GM19025 (cell line): ENCODE measurements at regions not wholly inside any gene's neighbourhood (a gene's known extent, or its start where the extent isn't known, plus 50 kb on each side); places are given as distances from the start of the nearest gene placed in this dataset.
"Not testable (repeated sequence)": the region's sequence is repeated elsewhere in the genome, so short reads cannot be mapped to it uniquely, and the experiment has no call there.

Experiments used
- ATAC-seq: cut with Tn5 transposase; IDR thresholded peaks from one replicate; pipeline ENCODE4 v1.9.1; 2021; ENCODE audit warnings: mild to moderate bottlenecking, low read depth, moderate library complexity; ENCODE audit not compliant: unreplicated experiment

DNA sequence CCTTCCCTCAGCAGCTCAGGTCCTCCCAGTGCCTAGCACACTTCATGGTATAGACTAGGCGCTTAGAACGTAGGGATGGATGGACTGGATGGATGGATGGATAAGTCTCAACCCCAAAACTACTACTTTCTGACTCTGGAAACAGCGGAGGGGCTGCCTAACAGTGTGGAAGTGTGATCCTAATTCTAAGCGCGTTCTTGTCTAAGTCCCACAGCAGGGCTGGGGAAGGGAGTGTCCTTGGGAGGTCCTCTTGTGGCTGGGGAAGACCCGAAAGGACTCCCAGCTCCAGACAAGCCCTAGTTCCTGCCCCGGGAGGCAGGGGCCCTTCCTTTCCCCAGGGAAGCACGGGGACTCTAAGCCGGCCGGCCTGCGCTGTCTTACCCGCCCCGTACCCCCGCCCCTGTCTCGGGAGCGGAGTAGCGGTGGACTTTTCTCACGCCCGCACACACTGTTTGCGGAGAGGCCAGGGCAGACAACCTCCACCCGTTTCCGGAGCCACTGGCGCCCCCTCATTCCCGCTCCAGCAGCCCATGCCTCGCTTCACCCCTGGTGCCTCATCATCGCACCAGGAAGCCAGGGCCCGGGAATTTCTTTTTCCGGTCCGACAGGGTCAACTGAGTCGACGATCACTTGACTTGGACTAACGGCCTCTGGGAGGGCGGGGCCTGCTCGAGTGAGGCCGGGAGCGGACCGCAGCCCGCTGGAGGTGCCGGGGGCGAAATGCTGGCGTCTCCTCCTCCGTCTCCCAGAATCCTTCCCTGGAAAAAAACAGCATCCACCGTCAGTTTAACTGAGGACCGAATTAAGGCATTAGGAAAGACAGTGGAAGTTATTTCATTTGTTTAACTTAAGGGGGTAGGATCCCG is 133.3 kb downstream of the TBC1D2B start:
- ATAC-seq, result no peak

DNA sequence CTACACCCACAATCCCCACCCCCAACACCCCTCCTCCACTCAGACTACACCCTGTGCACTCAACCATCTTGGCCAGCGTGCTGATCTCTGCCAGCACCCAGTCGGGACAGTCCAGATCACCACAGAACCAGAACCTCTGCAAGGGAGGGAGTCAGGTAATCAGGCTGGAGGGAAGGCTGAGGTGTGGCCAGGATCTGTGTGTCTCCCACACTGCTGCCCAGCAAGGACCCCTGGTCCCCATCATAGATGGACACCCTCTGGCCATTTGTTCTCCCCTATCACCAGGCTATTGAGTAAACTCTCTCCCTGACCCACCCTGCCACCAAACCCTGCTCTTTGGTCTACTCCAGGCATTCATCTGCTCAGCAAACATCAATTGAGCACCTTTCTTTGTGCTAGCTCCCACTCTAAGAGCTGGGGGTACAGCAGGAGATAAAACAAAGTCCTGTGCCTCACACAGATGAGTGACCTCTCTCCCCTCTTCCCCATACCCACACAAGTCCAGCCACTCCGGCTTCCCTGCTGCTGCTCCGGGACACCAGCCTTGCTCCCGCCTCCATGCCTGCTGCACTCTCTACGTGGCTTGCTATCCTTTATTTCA is 134.8 kb downstream of the TBC1D2B start:
- ATAC-seq, result no peak

DNA sequence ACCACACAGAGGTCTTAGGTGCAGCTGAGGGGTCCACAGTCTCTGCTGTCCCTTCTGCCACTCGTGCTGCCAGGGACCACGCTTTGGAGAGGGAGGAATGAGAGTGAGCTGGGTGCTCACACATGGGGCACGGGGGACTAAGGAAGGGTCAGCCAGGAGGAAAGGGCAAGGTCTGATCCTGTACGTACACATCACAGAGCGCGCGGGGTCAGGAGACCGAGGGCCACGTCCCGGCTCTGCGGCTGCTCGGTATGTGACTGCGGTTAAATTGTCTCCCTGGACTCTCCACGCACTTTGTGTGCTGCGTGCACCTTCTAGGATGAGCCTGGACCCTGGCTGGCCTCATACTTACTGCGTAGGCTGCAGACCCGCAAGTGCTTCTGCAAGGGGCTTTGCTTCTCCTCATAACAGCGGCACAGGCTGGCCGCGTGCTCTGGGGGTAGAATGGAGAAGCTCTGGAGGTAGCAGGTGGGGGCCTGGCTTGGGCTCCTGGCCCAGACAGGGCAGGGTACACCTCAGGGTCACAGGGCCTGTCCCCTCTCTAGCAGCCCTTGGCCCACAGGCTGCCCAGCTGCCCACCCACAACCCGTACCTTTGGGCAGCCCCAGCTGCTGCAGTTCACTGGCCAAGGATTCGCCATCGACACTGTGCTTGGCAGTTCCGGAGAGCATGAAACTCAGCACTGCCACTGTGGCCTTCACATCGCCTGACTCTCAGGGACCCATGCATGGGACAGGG is 136.3 kb downstream of the TBC1D2B start:
- ATAC-seq, result not testable (repeated sequence)

DNA sequence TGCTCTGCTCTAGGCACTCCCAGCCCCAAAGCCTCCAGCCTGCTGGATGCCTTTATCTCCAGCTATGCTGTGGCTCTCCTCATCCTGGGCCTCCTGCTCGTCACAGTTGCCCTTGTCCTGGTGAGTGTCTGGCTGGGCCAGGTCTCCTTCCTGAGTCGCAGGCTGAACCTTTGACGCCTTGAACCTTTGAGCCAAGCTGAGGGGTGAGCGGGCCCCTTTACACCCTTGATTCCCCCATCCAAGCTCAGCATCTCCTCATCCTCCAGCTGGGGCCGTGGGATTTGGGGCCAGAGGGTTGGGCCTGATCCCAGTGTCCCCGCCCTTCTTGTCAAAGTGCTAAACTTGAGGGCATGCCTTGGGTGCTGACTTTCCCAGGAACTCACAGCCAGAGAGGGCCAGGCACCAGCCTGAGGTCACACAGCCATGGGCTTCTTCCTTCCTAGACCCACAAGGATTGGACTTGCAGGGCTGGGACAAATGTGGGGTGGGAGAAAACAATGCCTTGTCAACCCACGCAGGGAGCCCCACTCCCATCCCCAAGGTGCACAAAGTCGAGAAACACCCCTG is 137.0 kb downstream of the TBC1D2B start:
- no peak for ATAC-seq

DNA sequence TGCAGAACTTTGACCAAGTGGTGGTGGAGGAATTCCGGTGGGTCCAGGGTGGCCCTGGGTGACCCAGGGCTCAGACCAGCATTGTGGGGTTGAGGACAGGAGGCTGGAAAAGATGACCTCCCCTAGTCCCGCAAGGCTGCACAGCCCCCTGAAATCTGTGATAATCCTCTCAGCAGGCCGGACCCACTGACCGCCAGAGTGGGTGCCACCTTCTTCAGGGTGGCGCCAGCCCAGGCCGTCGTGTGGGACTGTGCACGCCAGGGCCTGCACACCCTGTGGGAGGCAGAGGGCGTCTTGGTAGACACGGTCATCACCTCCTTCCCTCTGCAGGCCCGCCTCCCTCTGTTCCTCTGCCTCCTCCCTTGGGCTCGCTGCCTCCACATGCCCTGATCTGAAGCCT is 137.7 kb downstream of the TBC1D2B start:
- no peak for ATAC-seq

DNA sequence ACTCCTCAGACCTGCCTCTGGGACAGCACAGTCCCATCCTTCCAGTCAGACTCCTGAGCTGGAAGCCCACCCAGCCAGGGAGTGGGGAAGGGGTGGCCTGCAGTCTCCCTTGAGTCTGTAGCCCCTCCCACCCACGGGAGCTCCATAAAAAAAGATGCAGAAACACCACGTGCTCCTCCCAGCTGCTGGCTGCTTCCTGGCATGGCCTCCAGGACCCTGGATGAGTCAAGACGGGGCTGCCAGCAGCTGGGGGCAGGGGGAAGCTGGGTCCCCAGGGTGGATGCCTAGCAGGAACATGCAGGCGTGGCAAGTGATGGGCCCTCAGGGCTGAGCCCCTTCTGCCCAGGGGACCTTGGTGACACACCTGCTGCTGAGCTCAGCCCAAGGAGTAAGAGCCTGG is 138.5 kb downstream of the TBC1D2B start:
- not testable (repeated sequence) for ATAC-seq

DNA sequence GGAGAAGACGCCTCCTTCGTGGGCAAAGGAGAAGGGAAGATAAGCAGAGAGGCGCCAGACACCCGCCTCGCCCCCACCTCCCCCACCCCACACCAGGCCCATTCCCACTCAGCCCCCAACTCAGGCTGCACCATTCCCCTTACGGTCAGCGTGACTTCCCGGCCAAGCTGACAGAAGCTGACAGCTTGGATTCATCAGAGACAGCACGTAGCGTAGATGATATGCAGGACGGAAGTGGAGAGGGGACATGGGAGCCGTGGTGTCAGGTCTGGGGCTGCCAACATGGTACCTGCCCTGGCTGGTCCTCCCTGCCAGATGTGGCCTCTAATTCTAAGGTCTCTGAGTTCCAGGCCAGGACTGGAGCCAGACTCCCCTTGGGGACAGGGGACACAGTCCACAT is 139.0 kb downstream of the TBC1D2B start:
- ATAC-seq, result not testable (repeated sequence)

DNA sequence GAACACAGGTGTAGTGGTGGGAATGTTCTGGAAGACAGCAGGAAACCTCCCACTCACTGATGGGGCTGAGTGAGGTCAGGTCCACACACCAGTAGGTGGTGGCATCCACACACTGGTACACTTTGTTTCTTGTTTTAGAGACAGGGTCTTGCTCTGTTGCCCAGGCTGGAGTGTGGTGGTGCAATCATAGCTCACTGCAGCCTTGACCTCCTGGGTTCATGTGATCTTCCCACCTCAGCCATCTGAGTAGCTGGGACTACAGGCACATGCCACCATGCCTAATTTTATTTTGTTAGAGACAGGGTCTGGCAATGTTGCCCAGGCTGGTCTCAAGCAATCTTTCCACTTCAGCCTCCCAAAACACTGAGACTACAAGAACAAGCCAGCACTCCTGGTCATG is 140.9 kb downstream of the TBC1D2B start:
- not testable (repeated sequence) for ATAC-seq

DNA sequence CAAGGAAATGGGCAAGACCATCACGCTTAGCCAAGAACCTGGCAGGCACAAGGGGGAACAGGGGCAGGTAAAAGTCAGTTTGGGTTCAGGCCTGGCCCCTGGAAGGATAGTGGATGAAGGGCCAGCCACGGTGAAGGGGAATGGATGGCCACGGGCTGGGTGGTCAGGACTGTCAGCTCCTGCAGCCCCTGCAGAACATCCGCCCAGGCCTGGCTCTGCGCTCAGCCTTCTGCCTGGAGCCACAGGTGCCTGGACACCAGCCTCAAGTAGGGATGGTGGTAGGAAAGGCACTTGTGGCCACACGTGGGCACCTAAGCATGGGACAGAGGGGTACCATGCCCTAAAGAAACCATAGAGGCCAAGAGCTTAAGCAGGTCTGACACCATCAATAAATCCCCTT is 143.0 kb downstream of the TBC1D2B start:
- not testable (repeated sequence) for ATAC-seq

DNA sequence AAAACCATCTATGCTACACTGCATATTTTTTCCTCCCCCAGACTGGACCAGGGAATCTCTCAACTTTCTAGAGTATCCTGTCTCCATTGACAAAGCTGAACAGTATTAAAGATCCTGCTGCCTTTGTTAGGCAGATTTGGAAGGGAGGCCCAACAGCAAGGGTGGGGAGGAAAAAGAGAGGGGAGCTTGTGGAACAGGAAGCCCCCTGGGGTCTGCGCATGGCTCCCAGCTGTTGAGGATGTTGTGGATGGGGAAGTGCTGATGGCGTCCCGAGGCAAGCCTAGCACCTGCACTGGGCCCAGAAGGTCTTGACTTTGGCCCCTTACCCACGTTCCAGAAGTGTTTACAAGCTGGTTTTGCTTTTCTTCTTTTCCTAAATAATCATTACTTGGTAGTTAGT is 146.6 kb downstream of the TBC1D2B start:
- ATAC-seq, result not testable (repeated sequence)

DNA sequence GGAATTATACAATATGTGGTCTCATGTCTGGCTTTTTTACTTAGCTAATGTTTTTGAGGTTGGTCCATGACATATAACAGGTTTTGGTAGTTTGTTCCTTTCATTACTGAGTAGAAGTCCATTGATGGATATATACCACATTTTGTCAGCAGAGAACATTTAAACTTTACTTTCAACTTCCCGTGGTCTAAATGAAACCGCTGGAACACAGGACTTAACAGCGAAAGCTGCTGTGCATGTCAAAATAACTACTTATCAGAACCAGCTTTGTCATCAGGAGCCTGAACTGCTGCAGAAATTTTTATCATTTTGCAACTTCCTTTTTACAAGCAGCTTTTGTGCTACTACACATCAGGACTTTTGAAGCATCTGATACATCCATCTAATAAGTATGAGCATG is 147.0 kb downstream of the TBC1D2B start:
- not testable (repeated sequence) for ATAC-seq

DNA sequence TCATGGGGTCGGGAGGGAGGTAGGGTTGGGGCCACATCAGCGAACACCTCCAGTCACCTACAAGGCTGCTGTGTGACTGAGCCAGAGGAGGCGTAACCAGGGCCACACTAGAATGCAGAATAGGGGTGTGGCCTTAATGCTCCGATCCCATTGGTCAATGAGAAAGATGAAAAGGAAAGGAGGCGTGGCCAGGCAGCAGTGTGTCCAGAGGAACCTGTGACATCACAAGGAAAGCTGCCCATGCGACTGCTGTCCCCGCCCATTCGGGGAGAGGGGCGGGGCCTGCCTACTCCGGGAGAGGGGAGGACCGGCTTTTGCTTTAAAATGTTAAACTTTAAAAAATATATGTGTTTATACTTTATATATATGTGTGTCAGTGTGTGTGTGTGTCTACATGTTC is 150.7 kb downstream of the TBC1D2B start:
- not testable (repeated sequence) for ATAC-seq

DNA sequence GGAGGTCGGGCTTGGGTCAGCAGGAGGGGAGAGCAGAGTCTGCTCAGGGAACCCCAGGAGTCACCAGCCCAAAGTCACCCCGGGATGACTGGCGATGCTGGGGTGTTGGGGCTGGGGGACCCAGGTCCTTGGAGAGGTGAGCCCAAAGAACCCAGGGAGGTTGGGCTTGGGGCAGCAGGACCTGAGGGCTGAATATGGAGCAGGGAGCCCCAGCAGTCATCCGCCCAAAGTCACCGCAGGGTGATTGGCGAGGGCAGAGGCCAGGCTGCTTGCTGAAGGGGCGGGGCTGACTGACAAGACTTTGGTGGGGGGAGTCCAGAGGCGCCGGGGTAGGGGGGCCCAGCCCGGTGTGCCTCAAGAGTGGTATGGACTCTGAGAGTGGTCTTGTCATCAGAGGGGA is 151.2 kb downstream of the TBC1D2B start:
- ATAC-seq, result not testable (repeated sequence)

DNA sequence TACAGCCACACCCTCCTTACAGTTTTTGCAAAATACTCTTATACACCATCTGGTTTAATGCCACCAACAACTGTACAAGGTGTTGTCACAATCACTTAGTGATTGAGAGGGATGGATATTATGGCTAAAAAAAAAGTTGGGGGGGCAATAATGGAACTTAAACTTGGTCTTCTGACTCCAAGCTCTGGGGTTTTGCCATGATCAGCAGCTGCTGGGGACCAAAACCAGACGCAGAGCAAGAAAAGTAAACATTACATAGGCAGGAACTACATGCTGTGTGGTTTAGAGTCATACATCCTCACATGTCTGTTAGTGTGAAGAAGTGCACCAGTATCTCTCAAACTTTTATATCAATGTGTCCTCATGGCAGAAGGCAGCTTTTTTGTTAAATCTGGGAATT is 152.4 kb downstream of the TBC1D2B start:
- ATAC-seq, result not testable (repeated sequence)

DNA sequence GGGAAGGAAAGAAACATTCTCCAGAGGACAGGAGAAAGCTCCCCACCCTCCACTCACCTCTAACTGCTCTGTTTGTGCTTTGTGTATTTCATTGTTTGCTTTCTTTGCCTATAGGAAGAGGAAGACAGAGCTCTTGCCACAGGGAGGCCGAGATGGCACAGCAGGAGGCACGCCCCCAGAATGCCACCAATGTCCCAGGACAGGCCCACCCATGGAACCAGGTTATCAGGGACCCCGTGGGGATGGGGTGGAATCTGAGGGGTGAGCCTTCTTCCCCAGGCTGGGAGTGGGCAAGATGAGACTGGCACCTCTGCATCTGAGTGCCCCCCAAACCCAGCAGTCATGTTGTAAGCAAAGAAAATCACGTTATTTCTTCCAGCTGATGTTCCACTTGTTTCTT is 155.8 kb downstream of the TBC1D2B start:
- no peak for ATAC-seq

DNA sequence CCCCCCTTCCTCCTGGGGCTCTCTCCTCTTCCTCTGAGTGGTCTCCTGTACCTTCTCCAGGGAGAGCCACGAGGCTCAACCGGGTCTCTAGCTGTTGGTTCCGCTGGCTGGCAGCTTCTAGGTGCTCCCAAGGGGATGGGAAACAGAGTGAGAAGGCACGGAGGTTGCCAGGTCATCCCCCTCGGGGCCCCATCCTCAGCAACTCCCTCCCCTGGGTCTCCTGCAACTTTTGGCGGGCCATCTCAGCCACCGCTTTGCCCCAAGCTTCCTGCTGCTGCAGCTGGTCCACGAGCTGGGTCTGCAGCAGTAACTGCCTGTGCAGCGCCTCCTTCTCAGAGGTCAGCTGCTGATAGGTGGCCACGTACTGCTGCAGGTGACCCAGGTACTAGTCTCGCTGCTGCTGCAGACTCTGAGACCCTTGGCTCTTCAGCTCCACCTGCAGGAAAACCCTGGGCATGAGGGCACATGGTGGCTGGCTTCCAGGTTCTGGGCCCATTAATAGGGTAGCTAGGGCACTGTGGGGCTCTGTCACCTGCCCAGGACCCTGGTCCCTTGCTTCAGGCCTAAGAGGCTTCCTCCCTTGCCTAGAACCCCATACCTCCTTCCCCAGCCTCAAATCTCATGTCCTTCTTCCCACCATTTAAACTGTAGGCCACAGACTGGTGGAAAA is 160.4 kb downstream of the TBC1D2B start:
- ATAC-seq, result not testable (repeated sequence)

DNA sequence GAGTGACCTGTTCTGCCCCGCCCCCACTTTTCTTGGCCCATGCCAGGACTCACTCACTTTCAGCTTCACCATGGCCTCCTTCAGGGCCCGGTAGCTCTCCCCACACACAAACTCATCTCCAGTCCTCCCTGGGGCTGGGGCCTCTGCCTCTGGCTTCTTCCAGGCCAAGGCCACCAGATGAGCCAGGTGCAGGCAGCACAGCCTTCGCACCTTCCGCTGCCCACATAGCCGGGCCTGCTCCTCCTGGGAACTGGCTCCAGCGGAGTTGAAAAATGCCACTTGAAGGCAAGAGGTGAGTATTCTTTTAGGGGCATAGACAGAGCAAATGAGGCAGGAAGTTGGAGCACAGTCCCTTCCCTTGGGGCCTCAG is 161.6 kb downstream of the TBC1D2B start:
- ATAC-seq, result not testable (repeated sequence)

DNA sequence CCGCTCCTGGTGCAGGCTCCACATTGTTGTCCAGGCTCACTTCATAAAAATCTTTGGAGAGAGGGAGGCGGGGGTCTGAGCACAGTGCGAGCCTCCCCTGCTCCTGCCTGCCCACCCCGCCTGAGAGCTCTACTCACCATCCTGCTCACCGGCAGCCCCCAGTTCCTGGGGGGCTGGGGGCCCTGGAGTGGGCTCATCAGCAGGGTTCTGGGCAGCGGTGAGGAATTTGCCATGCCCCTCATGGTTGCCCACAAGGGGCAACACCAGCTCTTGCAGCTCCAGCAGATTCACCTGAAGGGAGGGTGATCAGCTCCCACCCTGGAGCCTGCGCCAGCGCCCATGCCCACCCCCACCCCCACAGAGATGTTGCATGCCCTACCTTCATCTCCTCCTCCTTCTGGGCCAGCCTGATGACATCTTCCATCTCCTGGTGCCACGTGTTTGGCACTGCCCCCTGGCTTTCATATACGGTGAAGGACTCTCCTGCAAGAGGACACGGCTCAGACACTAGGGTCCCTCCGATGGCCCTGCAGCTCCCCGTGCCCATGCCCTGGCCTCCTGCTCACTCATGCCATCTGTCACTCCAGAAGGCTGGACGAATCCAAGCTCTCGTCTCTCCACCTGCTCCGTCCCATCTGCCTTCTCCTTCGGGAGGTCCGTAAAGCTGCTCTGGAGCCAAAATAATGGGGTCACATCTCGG is 162.1 kb downstream of the TBC1D2B start:
- no peak for ATAC-seq

DNA sequence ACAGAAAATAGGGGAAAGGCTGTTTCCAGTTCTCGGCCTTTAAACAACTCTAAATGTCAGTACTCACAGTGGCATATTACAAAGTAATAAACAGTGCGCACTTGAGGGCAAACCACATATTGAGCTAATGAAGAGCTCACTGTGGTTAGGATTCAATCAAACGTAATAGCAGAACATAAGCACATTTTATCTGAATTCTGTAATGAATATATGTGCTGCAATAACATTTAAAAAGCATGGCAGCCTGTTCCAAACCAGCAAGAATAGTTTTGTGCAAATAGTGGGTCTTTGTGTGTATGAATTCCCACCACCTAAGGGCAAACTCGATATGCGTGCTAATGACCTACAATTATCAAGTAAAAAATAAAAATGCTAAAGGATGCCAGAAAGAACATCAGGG is 163.0 kb downstream of the TBC1D2B start:
- not testable (repeated sequence) for ATAC-seq
